Panc1 (cell line): ENCODE measurements at regions not wholly inside any gene's neighbourhood (a gene's known extent, or its start where the extent isn't known, plus 50 kb on each side); places are given as distances from the start of the nearest gene placed in this dataset.
"Not testable (repeated sequence)": the region's sequence is repeated elsewhere in the genome, so short reads cannot be mapped to it uniquely, and the experiment has no call there.

ENCODE experiments used
- POLR2AphosphoS5 ChIP-seq: IDR thresholded peaks from 2 replicates; pipeline ENCODE4 v1.6.1; 2012; ENCODE audit warnings: mild to moderate bottlenecking, low read depth, low read length, moderate library complexity
- SIN3A ChIP-seq: IDR thresholded peaks from 2 replicates; pipeline ENCODE4 v1.6.1; 2012; ENCODE audit warnings: low read depth, mild to moderate bottlenecking, low read length, moderate library complexity, borderline replicate concordance; ENCODE audit not compliant: insufficient read depth
- TCF7L2 ChIP-seq: IDR thresholded peaks from 2 replicates; pipeline ENCODE4 v1.6.1; 2011; ENCODE audit warnings: mild to moderate bottlenecking, low read depth, low read length, inconsistent platforms
- TF ChIP-seq, protein P1 (sequence below): fragments of 450-650 bp; IDR thresholded peaks from 2 replicates; pipeline ENCODE4 v1.5.1; 2017; ENCODE audit warnings: mild to moderate bottlenecking
- TF ChIP-seq, protein P2 (sequence below), 2 experiments: IDR thresholded peaks; 2 replicates each; pipeline ENCODE4 v1.6.1; 2011 to 2012; ENCODE audit warnings: low read depth in 2 of 2, control low read depth in 1 of 2, low read length in 1 of 2, mild to moderate bottlenecking in 1 of 2, moderate library complexity in 1 of 2; ENCODE audit not compliant: insufficient read depth in 1 of 2

DNA sequence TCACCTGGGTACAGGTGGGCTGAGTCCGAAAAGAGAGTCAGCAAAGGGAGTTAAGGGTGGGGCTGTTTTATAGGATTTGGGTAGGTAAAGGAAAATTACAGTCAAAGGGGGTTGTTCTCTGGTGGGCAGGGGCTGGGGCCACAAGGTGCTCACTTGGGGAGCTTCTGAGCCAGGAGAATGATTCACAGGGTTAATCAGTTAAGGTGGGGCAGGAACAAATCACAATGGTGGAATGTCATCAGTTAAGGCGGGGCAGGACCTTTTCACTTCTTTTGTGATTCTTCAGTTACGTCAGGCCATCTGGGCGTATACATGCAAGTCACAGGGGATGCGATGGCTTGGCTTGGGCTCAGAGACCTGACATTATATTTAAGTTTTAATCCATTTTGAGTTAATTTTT lies 179.7 kb upstream of the TRPC7 start:
- TF ChIP-seq, protein P1, sequence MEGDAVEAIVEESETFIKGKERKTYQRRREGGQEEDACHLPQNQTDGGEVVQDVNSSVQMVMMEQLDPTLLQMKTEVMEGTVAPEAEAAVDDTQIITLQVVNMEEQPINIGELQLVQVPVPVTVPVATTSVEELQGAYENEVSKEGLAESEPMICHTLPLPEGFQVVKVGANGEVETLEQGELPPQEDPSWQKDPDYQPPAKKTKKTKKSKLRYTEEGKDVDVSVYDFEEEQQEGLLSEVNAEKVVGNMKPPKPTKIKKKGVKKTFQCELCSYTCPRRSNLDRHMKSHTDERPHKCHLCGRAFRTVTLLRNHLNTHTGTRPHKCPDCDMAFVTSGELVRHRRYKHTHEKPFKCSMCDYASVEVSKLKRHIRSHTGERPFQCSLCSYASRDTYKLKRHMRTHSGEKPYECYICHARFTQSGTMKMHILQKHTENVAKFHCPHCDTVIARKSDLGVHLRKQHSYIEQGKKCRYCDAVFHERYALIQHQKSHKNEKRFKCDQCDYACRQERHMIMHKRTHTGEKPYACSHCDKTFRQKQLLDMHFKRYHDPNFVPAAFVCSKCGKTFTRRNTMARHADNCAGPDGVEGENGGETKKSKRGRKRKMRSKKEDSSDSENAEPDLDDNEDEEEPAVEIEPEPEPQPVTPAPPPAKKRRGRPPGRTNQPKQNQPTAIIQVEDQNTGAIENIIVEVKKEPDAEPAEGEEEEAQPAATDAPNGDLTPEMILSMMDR, result not testable (repeated sequence)
- TF ChIP-seq, protein P2, sequence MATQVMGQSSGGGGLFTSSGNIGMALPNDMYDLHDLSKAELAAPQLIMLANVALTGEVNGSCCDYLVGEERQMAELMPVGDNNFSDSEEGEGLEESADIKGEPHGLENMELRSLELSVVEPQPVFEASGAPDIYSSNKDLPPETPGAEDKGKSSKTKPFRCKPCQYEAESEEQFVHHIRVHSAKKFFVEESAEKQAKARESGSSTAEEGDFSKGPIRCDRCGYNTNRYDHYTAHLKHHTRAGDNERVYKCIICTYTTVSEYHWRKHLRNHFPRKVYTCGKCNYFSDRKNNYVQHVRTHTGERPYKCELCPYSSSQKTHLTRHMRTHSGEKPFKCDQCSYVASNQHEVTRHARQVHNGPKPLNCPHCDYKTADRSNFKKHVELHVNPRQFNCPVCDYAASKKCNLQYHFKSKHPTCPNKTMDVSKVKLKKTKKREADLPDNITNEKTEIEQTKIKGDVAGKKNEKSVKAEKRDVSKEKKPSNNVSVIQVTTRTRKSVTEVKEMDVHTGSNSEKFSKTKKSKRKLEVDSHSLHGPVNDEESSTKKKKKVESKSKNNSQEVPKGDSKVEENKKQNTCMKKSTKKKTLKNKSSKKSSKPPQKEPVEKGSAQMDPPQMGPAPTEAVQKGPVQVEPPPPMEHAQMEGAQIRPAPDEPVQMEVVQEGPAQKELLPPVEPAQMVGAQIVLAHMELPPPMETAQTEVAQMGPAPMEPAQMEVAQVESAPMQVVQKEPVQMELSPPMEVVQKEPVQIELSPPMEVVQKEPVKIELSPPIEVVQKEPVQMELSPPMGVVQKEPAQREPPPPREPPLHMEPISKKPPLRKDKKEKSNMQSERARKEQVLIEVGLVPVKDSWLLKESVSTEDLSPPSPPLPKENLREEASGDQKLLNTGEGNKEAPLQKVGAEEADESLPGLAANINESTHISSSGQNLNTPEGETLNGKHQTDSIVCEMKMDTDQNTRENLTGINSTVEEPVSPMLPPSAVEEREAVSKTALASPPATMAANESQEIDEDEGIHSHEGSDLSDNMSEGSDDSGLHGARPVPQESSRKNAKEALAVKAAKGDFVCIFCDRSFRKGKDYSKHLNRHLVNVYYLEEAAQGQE (IDR thresholded peaks at IDR 0.05; ENCODE audit: insufficient read depth in 1 of 2, low read depth in 2 of 2, low read length in 1 of 2), result not testable (repeated sequence)
- TF ChIP-seq POLR2AphosphoS5, SIN3A, TCF7L2: not testable (repeated sequence)
